ENCODE measurements at regions not wholly inside any gene's neighbourhood (a gene's known extent, or its start where the extent isn't known, plus 50 kb on each side); places are given as distances from the start of the nearest gene placed in this dataset.

- TF ChIP-seq CTCF (IDR thresholded peaks at IDR 0.05; ENCODE audit: insufficient read depth, low read depth, low read length) (no peak), EZH2 (IDR thresholded peaks at IDR 0.05; ENCODE audit: insufficient read depth, low read length) (no peak)
These were observed 134.7 kb upstream of the USP9X start for GRCh38 chrX:40950546-40950945.
